ENCODE measurements at regions not wholly inside any gene's neighbourhood (a gene's known extent, or its start where the extent isn't known, plus 50 kb on each side); places are given as distances from the start of the nearest gene placed in this dataset.

DNA sequence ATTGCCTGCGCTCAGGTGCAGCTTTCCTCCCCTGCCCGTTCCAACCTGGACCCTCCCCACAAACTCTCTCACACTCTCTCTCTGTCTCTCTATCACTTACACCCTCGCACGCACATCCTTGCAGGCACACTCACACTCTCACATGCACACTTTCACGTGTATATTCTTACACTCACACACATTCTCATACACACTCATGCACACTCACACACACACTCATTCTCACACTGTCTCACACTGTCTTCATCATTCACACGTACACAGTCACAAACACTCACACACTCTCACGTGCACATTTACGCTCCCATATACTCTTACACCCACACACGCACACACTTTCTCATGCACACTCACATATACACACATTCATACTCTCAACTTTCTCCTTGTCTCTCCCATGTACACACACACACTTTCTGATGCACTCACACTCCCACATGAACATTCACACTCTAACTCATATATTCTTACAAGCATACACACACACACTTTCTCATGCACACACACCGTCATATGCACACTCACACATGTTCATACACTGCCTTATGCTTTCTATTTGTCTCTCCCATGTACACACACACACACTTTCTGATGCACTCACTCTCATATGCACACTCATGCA lies 229.3 kb downstream of the SNX18 start:
- no peak overlapping the region for H3K27ac ChIP-seq
- TF ChIP-seq, protein P1, sequence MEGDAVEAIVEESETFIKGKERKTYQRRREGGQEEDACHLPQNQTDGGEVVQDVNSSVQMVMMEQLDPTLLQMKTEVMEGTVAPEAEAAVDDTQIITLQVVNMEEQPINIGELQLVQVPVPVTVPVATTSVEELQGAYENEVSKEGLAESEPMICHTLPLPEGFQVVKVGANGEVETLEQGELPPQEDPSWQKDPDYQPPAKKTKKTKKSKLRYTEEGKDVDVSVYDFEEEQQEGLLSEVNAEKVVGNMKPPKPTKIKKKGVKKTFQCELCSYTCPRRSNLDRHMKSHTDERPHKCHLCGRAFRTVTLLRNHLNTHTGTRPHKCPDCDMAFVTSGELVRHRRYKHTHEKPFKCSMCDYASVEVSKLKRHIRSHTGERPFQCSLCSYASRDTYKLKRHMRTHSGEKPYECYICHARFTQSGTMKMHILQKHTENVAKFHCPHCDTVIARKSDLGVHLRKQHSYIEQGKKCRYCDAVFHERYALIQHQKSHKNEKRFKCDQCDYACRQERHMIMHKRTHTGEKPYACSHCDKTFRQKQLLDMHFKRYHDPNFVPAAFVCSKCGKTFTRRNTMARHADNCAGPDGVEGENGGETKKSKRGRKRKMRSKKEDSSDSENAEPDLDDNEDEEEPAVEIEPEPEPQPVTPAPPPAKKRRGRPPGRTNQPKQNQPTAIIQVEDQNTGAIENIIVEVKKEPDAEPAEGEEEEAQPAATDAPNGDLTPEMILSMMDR (conservative IDR thresholded peaks at IDR 0.05) = no peak

DNA sequence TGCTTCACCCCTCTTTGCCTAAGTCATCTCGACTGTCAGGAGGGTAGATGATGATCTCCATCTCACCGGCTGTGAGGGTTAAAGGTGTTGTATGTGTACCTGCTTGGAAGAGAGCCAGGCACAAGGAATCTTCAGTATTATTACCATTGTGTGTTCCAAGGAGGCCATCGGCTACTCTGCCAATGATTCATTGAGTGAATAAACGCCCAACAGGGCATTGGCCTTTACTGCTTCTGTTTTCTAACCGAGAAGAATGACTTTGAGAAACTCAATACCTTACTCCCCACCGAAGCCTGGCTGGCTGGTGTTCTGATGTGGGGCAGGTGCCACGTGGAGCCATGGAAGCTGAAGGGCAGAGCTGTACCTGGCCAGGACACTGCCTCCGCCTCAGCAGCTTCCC lies 228.8 kb downstream of the SNX18 start:
- TF ChIP-seq, protein P1 (conservative IDR thresholded peaks at IDR 0.05) = no peak
- H3K27ac ChIP-seq = no peak overlapping the region

DNA sequence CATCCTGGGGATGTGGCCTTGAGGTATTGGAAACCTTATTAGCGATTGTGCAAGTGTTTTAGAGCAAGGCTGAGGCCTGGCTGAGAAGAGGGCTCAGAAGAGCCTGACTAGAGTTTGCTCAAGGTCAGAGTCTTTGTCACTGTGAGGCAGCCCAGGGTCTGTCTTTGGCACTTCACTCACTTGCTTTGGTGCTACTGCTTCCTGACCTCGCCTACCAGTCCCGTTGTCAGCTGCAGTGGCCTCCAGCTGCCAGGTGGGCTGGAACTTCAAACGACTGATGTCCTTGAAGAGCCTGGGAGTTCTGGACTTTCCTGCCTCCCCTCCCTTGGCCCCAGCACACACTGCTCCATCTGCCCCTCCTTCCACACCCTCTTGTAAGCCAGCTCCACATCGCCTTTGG lies 228.0 kb downstream of the SNX18 start:
- no peak overlapping the region for H3K27ac ChIP-seq
- TF ChIP-seq, protein P1 (conservative IDR thresholded peaks at IDR 0.05) = no peak

DNA sequence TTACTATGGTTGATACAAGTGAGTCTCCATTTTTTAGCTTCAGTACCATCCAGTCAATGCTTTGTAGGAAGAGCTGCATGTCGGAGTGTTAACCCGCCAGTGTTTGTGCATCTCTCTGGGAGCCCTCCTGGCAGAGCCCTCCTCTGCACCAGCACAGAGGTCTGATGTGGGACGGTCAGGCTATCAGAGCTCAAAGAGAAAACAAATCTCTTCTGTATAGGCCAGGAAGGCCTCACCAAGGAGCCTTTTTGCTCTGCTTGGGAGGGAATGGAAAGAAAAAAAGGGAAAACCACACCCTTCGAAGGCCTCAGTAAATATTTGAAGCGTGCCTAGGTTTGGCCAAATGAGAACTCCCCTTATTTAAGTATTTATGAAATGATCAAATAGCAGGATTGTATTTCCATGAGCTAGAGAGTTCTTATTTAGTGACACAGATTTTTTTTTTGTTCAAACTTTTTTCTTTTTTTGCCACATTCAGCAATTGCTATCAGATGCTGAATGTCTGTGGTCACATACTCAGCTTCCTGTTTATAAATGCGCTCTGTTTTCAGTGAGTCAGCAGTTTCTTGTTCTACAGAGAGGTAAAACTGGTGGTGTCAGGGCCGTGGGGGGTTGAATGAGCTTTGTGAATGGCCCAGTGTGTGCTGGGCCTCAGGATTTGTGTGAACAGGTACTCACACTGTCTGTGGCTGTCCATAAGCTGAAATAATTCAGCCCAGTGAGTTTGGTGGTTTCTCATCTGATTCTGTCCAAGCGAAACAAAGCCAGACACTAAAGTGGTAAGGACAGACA lies 226.6 kb downstream of the SNX18 start:
- TF ChIP-seq, protein P1 (conservative IDR thresholded peaks at IDR 0.05) = no peak
- H3K27ac ChIP-seq = no peak overlapping the region

DNA sequence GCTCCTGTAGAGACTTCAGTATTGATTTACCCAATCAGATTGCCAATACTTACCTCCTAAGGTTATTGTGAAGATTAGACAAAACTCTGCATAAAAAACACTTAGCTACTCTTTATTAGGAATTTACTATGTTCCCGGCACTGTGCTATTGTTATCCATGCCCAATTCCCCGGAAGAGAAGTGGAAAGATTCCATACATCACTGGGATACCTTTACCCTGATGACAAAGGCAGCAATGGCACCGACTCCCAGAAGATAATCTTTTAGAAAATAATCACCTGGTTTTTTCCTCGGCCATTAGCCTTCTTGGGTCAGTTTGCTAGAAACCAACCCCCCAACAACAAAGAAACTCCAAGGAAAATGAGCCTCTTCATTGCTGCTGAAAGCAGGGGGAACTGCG lies 226.0 kb downstream of the SNX18 start:
- TF ChIP-seq, protein P1 (conservative IDR thresholded peaks at IDR 0.05) = no peak
- no peak overlapping the region for H3K27ac ChIP-seq

DNA sequence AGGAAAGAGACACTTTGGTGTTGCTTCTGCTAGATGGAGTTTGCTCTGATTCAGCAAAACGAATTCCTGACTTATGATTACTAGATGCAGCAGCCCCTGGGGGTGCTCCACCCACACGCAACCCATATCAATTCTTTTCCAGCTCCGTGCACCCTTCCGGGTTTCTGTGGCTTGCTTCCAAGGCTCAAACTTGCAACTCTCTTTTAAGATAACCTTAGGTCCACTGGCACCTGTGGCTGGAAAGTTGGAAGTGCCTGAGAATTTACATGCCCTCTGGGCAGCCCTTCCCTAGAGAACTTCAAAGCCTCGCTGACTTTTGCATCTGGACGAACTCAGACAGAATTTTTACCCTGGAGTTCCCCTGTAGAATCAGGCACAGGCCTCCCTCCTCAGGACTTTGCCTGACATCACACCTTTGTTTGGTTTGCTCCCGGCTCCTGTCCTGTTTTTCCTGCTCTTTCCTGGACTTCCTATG lies 224.9 kb downstream of the SNX18 start:
- TF ChIP-seq, protein P1 (conservative IDR thresholded peaks at IDR 0.05) = 0 out of 2 replicates have a peak, but pooled peaks have one; percentile 20
- H3K27ac ChIP-seq = no peak overlapping the region

DNA sequence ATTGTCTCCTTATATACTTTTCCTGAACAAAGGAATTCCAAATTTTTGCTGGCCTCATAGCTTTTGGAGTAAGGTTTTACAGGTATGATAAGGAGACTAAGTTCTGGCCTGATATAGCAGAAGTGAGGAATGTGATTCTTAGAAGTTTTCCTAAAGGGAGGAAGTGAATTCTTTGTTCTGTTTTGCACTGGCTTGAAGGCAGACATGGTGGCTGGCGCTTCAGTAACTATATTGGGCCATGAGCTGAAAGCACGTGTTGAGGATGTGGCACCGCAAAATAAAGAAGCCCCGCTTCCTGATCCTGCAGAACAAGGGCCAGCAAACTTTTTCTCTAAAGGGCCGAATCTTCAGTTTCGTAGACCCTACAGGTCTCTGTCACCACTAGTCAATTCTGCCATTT lies 224.2 kb downstream of the SNX18 start:
- TF ChIP-seq, protein P1 (conservative IDR thresholded peaks at IDR 0.05) = no peak
- H3K27ac ChIP-seq = no peak overlapping the region
